Naive thymus-derived CD4-positive, alpha-beta T cell (primary cell): ENCODE measurements at regions not wholly inside any gene's neighbourhood (a gene's known extent, or its start where the extent isn't known, plus 50 kb on each side); places are given as distances from the start of the nearest gene placed in this dataset.

Experiments used
- ATAC-seq: fragments of 150-1000 bp; cut with Tn5 transposase; 2 replicates; pipeline ENCODE4 v1.10.0; 2021; ENCODE audit warnings: mild to moderate bottlenecking, moderate library complexity
- CTCF ChIA-PET: fragments of 350-600 bp; sonication (Branson Sonifier 250); formaldehyde crosslinking; loops from one replicate; lab custom pipeline; 2021; ENCODE audit warnings: antibody characterized with exemption; lab: Charles Lee
- POLR2A ChIA-PET: fragments of 350-600 bp; sonication (Branson Sonifier 250); formaldehyde crosslinking; loops from one replicate; lab custom pipeline; 2021; ENCODE audit warnings: antibody characterized with exemption, inconsistent platforms; lab: Charles Lee
- DNase-seq, 9 donors: peaks; one replicate each; pipeline versions ENCODE4 v3.0.0 to v3.0.0-alpha.2; 2020 to 2022; ENCODE audit warnings: mixed read lengths in 1 of 9
- H3K27ac ChIP-seq: one replicate; pipeline ENCODE4 v1.7.0; 2013; ENCODE audit warnings: mild to moderate bottlenecking, low read depth, low read length, moderate library complexity
- H3K27me3 ChIP-seq, 2 donors: one replicate each; pipeline ENCODE4 v1.7.0; 2013; ENCODE audit warnings: low read length in 2 of 2, mild to moderate bottlenecking in 2 of 2, moderate library complexity in 2 of 2; ENCODE audit not compliant: control insufficient read depth in 2 of 2, insufficient read depth in 2 of 2
- H3K36me3 ChIP-seq, 3 experiments: 1 replicate in 2 of 3; 2 replicates in 1 of 3; pipeline ENCODE4 v1.7.0; 2013; ENCODE audit warnings: low read length in 3 of 3, mild to moderate bottlenecking in 3 of 3, moderate library complexity in 1 of 3; ENCODE audit not compliant: insufficient read depth in 3 of 3, control insufficient read depth in 2 of 3
- H3K4me1 ChIP-seq, 2 donors: one replicate each; pipeline ENCODE4 v1.7.0; 2013; ENCODE audit warnings: low read length in 2 of 2, mild to moderate bottlenecking in 2 of 2, moderate library complexity in 1 of 2; ENCODE audit not compliant: control insufficient read depth in 2 of 2, insufficient read depth in 2 of 2
- H3K4me3 ChIP-seq: 2 replicates; pipeline ENCODE4 v1.7.0; 2013; ENCODE audit warnings: mild to moderate bottlenecking, low read length
- H3K9me3 ChIP-seq, 3 experiments: 1 replicate in 2 of 3; 2 replicates in 1 of 3; pipeline ENCODE4 v1.7.0; 2013; ENCODE audit warnings: low read length in 3 of 3; ENCODE audit not compliant: control insufficient read depth in 2 of 3
- H3K27ac Mint-ChIP-seq, 9 donors: one replicate each; pipeline ENCODE4 v1.8.0; 2020 to 2022; ENCODE audit warnings: mixed read lengths in 9 of 9, mild to moderate bottlenecking in 8 of 9, moderate library complexity in 5 of 9, inconsistent platforms in 2 of 9
- H3K27me3 Mint-ChIP-seq, 5 donors: one replicate each; pipeline ENCODE4 v1.8.0; 2021 to 2022; ENCODE audit warnings: mixed read lengths in 5 of 5, mild to moderate bottlenecking in 1 of 5
- H3K36me3 Mint-ChIP-seq, 5 donors: one replicate each; pipeline ENCODE4 v1.8.0; 2020 to 2022; ENCODE audit warnings: mixed read lengths in 5 of 5, mild to moderate bottlenecking in 3 of 5, inconsistent platforms in 1 of 5
- H3K4me1 Mint-ChIP-seq, 7 donors: one replicate each; pipeline ENCODE4 v1.8.0; 2020 to 2022; ENCODE audit warnings: mixed read lengths in 7 of 7, mild to moderate bottlenecking in 3 of 7, inconsistent platforms in 1 of 7
- H3K4me3 Mint-ChIP-seq, 10 donors: one replicate each; pipeline ENCODE4 v1.8.0; 2020 to 2022; ENCODE audit warnings: mild to moderate bottlenecking in 10 of 10, mixed read lengths in 10 of 10, moderate library complexity in 6 of 10, inconsistent platforms in 2 of 10
- H3K9me3 Mint-ChIP-seq, 11 donors: one replicate each; pipeline ENCODE4 v1.8.0; 2020 to 2022; ENCODE audit warnings: mixed read lengths in 11 of 11, mild to moderate bottlenecking in 4 of 11, inconsistent platforms in 1 of 11, moderate library complexity in 1 of 11
- intact Hi-C, 2 donors: fragments of 100-400 bp; cut with micrococcal nuclease; formaldehyde crosslinking; loops; one replicate each; pipeline ENCODE4 v1.15.1; 2023

GRCh38 chr3:70582803-70583202 is 270.4 kb upstream of the MDFIC2 start:
- no peaks in the 10 kb centered on the region for H3K9me3 ChIP-seq
- H3K4me3 ChIP-seq: no peak overlapping the region
- H3K4me1 Mint-ChIP-seq: no peaks in the 10 kb centered on the region
- no peaks in the 10 kb centered on the region for H3K36me3 Mint-ChIP-seq
- H3K27ac Mint-ChIP-seq: no peak overlapping the region
- POLR2A ChIA-PET: no interaction called here
- ATAC-seq: no peak
- H3K36me3 ChIP-seq: no peaks in the 10 kb centered on the region
- H3K27ac ChIP-seq: no peak overlapping the region
- no peaks in the 10 kb centered on the region for H3K4me1 ChIP-seq
- H3K4me3 Mint-ChIP-seq: no peak overlapping the region
- H3K27me3 Mint-ChIP-seq: peaks cover 0 to 18% (median 5%) of the 10 kb centered on the region in 5 donors
- no peaks in the 10 kb centered on the region for H3K9me3 Mint-ChIP-seq
- DNase-seq: no peak
- intact Hi-C loops: no loop called here
- CTCF ChIA-PET: no interaction called here
- peaks cover 0 to 3% of the 10 kb centered on the region in 2 donors for H3K27me3 ChIP-seq

DNA sequence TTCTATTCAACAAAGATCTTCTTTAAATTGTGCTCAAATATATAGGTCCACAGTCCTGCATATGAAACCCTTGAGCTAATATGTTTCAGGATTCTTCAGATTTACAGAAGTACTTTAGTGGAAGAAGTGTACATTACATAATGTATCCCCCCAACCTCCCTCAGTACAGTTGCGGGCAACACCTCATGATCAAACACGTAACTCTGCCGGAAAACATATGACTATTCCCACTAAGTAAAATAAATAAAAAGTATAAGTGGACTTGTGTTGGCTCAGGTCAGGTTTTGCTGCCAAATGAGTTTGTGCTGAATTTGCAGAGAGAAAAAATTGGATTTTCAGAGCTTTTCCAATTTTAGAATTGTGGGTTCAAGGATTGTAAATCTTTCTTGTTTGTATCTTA is 267.6 kb upstream of the MDFIC2 start:
- no peaks in the 10 kb centered on the region for H3K9me3 ChIP-seq
- Mint-ChIP-seq H3K27ac (no peak overlapping the region), H3K4me3 (no peak overlapping the region), H3K4me1 (no peaks in the 10 kb centered on the region), H3K9me3 (no peaks in the 10 kb centered on the region), H3K27me3 (peaks cover 7 to 28% (median 15%) of the 10 kb centered on the region in 5 donors), H3K36me3 (no peaks in the 10 kb centered on the region)
- CTCF ChIA-PET: no interaction called here
- POLR2A ChIA-PET: no interaction called here
- DNase-seq (no peak), ATAC-seq (no peak)
- peaks cover 0 to 3% of the 10 kb centered on the region in 2 donors for H3K27me3 ChIP-seq
- intact Hi-C loops: no loop called here
- no peak overlapping the region for H3K4me3 ChIP-seq
- H3K4me1 ChIP-seq: no peaks in the 10 kb centered on the region
- no peaks in the 10 kb centered on the region for H3K36me3 ChIP-seq
- no peak overlapping the region for H3K27ac ChIP-seq

GRCh38 chr3:70571696-70572095 is 259.3 kb upstream of the MDFIC2 start:
- Mint-ChIP-seq H3K4me3 (no peak overlapping the region), H3K4me1 (no peaks in the 10 kb centered on the region), H3K9me3 (peaks cover 0 to 4% (median 0%) of the 10 kb centered on the region in 11 donors), H3K27ac (no peak overlapping the region), H3K36me3 (peaks cover 0 to 3% (median 0%) of the 10 kb centered on the region in 5 donors), H3K27me3 (peaks cover 7 to 19% (median 11%) of the 10 kb centered on the region in 5 donors)
- ChIA-PET CTCF (no interaction called here), POLR2A (no interaction called here)
- ATAC-seq: no peak
- Histone ChIP-seq H3K27me3 (no peaks in the 10 kb centered on the region), H3K36me3 (no peaks in the 10 kb centered on the region), H3K27ac (no peak overlapping the region), H3K4me1 (no peaks in the 10 kb centered on the region), H3K4me3 (no peak overlapping the region), H3K9me3 (no peaks in the 10 kb centered on the region)
- intact Hi-C loops: no loop called here
- no peak for DNase-seq

DNA sequence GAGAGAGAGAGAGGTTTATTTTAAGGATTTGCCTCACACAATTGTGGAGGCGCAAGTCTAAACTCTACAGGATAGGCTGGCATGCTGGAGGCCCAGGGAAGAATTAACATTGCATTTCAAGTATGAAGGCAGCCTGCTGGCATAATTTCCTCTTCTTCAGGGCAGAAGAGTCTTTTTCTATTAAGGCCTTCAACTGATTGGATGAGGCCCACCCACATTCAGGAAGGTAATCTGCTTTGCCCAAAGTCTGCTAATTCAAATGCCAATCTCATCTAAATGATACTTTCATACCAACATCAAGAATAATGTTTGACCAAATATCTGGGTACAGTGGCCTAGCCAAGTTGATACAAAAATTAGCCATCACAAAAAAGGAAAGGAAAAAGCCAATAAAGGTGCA is 258.1 kb upstream of the MDFIC2 start:
- no peak overlapping the region for H3K27ac ChIP-seq
- no peaks in the 10 kb centered on the region for H3K36me3 ChIP-seq
- ChIA-PET POLR2A (no interaction called here), CTCF (no interaction called here)
- H3K4me1 ChIP-seq: no peaks in the 10 kb centered on the region
- no peak overlapping the region for H3K4me3 Mint-ChIP-seq
- peaks cover 0 to 3% (median 0%) of the 10 kb centered on the region in 5 donors for H3K36me3 Mint-ChIP-seq
- H3K27me3 Mint-ChIP-seq: peaks cover 3 to 23% (median 10%) of the 10 kb centered on the region in 5 donors
- no peaks in the 10 kb centered on the region for H3K9me3 ChIP-seq
- peaks cover 0 to 4% (median 0%) of the 10 kb centered on the region in 11 donors for H3K9me3 Mint-ChIP-seq
- no peaks in the 10 kb centered on the region for H3K27me3 ChIP-seq
- DNase-seq (no peak), ATAC-seq (no peak)
- H3K4me3 ChIP-seq: no peak overlapping the region
- intact Hi-C loops: no loop called here
- H3K4me1 Mint-ChIP-seq: no peaks in the 10 kb centered on the region
- no peak overlapping the region for H3K27ac Mint-ChIP-seq

DNA sequence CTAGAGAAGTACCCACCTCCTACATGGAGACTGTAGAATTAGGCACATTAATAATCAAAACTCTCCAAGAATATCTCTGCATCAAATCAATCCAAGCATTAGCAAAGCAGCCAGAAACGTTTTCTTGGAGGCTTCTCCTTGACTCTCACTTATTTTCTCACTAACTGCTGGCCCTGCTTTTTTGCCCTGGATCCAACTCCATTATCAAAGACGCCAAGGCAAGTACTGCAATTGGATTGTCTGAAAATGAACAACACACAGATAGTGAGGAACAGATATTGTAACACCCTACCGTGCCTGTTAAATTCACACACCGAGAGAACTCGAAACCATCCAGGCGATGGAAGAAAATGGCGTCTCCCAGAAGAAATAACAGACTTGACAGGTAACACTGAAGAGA is 256.2 kb upstream of the MDFIC2 start:
- Histone ChIP-seq H3K36me3 (no peaks in the 10 kb centered on the region), H3K27me3 (no peaks in the 10 kb centered on the region), H3K27ac (no peak overlapping the region), H3K4me3 (no peak overlapping the region), H3K4me1 (no peaks in the 10 kb centered on the region), H3K9me3 (no peaks in the 10 kb centered on the region)
- Mint-ChIP-seq H3K4me3 (no peak overlapping the region), H3K9me3 (peaks cover 0 to 8% (median 5%) of the 10 kb centered on the region in 11 donors), H3K4me1 (no peaks in the 10 kb centered on the region), H3K36me3 (peaks cover 0 to 7% (median 0%) of the 10 kb centered on the region in 5 donors), H3K27ac (no peak overlapping the region), H3K27me3 (peaks cover 2 to 16% (median 5%) of the 10 kb centered on the region in 5 donors)
- ATAC-seq (no peak), DNase-seq (no peak)
- CTCF ChIA-PET: no interaction called here
- POLR2A ChIA-PET: no interaction called here
- intact Hi-C loops: no loop called here

DNA sequence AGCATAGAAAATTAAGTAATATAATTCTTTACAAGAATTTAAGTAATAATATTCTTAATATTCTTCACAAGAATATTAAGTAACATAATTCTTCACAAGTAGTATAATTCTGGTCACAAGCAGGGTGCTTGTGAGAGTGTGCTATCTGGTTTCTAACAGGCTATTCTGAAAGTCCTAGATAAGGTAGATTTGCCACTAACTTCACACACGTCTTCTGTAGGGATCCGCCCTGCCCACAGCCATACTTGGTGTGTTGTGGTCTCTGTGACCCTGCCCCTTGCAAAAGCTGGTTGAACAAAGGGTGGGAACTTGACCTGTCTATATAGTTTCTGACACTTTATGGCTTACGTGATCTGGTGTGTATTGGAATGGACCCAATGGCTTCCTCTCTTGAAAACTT is 253.4 kb upstream of the MDFIC2 start:
- Mint-ChIP-seq H3K27ac (no peak overlapping the region), H3K36me3 (peaks cover 0 to 6% (median 0%) of the 10 kb centered on the region in 5 donors), H3K27me3 (peaks cover 0 to 11% (median 8%) of the 10 kb centered on the region in 5 donors), H3K4me3 (no peak overlapping the region), H3K9me3 (peaks cover 0 to 15% (median 11%) of the 10 kb centered on the region in 11 donors), H3K4me1 (no peaks in the 10 kb centered on the region)
- Histone ChIP-seq H3K4me3 (no peak overlapping the region), H3K4me1 (no peaks in the 10 kb centered on the region), H3K27ac (no peak overlapping the region), H3K9me3 (no peaks in the 10 kb centered on the region), H3K36me3 (no peaks in the 10 kb centered on the region), H3K27me3 (no peaks in the 10 kb centered on the region)
- DNase-seq (no peak), ATAC-seq (no peak)
- intact Hi-C loops: no loop called here
- ChIA-PET POLR2A (no interaction called here), CTCF (no interaction called here)

- Histone ChIP-seq H3K36me3 (no peaks in the 10 kb centered on the region), H3K4me1 (no peaks in the 10 kb centered on the region), H3K4me3 (no peak overlapping the region), H3K9me3 (no peaks in the 10 kb centered on the region), H3K27me3 (no peaks in the 10 kb centered on the region), H3K27ac (no peak overlapping the region)
- ATAC-seq (no peak), DNase-seq (no peak)
- Mint-ChIP-seq H3K27ac (no peak overlapping the region), H3K4me1 (no peaks in the 10 kb centered on the region), H3K9me3 (peaks cover 0 to 15% (median 11%) of the 10 kb centered on the region in 11 donors), H3K36me3 (peaks cover 0 to 6% (median 0%) of the 10 kb centered on the region in 5 donors), H3K27me3 (peaks cover 0 to 11% (median 8%) of the 10 kb centered on the region in 5 donors), H3K4me3 (no peak overlapping the region)
- POLR2A ChIA-PET: no interaction called here
- CTCF ChIA-PET: no interaction called here
- intact Hi-C loops: no loop called here
These were observed 252.1 kb upstream of the MDFIC2 start for GRCh38 chr3:70564552-70564951.
